ENCODE measurements at regions not wholly inside any gene's neighbourhood (a gene's known extent, or its start where the extent isn't known, plus 50 kb on each side); places are given as distances from the start of the nearest gene placed in this dataset.

DNA sequence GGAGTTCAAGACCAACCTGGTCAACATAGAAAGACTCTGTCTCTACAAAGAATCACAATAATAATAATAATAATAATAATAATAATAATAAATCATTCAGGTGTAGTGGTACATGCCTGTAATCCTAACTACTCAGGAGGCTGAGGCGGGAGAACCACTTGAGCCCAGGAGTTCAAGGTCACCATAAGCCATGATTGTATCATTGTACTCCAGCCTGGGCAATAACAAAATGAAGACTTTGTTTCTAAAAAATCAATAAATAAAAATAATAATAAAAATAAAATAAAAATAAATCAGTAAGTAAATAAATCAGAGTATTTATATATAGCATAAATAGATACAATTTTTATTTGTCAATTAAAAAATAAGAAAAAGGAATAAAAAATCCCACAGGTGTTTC lies 1636.4 kb downstream of the SLITRK1 start:
- DNase-seq (ENCODE audit: low read depth in 1 of 2, low spot score in 1 of 2) (no peak), FAIRE-seq (no peak), ATAC-seq (no peak)
- no peak overlapping the region for H3K27ac ChIP-seq
- POLR2A ChIA-PET: no interaction called here
- CTCF ChIA-PET: no interaction called here
- TF ChIP-seq, protein P1, sequence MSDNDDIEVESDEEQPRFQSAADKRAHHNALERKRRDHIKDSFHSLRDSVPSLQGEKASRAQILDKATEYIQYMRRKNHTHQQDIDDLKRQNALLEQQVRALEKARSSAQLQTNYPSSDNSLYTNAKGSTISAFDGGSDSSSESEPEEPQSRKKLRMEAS (IDR thresholded peaks at IDR 0.05): no peak
- TF ChIP-seq POLR2AphosphoS2 (conservative IDR thresholded peaks at IDR 0.05; ENCODE audit: low read length) (no peak), NPAS2 (CRISPR knock-in tag; IDR thresholded peaks at IDR 0.05; ENCODE audit: borderline replicate concordance) (no peak), ZSCAN20 (CRISPR knock-in tag; IDR thresholded peaks at IDR 0.05) (no peak), KDM1A (IDR thresholded peaks at IDR 0.05; ENCODE audit: low read depth) (no peak), HEYL (CRISPR knock-in tag; IDR thresholded peaks at IDR 0.05) (no peak), FOXS1 (CRISPR knock-in tag; IDR thresholded peaks at IDR 0.05) (no peak), MAFK (IDR thresholded peaks at IDR 0.05; ENCODE audit: partially characterized antibody) (no peak), SMC3 (IDR thresholded peaks at IDR 0.05) (no peak), EHF (CRISPR knock-in tag; IDR thresholded peaks at IDR 0.05) (no peak), GATA3 (IDR thresholded peaks at IDR 0.05; ENCODE audit: borderline replicate concordance) (no peak), HMGXB4 (CRISPR knock-in tag; IDR thresholded peaks at IDR 0.05; ENCODE audit: borderline replicate concordance) (no peak), RNF2 (IDR thresholded peaks at IDR 0.05; ENCODE audit: borderline replicate concordance, low read depth) (no peak), HOXA7 (CRISPR knock-in tag; IDR thresholded peaks at IDR 0.05) (no peak), REST (IDR thresholded peaks at IDR 0.05) (no peak)
- TF ChIP-seq, protein P2, sequence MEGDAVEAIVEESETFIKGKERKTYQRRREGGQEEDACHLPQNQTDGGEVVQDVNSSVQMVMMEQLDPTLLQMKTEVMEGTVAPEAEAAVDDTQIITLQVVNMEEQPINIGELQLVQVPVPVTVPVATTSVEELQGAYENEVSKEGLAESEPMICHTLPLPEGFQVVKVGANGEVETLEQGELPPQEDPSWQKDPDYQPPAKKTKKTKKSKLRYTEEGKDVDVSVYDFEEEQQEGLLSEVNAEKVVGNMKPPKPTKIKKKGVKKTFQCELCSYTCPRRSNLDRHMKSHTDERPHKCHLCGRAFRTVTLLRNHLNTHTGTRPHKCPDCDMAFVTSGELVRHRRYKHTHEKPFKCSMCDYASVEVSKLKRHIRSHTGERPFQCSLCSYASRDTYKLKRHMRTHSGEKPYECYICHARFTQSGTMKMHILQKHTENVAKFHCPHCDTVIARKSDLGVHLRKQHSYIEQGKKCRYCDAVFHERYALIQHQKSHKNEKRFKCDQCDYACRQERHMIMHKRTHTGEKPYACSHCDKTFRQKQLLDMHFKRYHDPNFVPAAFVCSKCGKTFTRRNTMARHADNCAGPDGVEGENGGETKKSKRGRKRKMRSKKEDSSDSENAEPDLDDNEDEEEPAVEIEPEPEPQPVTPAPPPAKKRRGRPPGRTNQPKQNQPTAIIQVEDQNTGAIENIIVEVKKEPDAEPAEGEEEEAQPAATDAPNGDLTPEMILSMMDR (IDR thresholded peaks at IDR 0.05): no peak
- TF ChIP-seq, protein P3, sequence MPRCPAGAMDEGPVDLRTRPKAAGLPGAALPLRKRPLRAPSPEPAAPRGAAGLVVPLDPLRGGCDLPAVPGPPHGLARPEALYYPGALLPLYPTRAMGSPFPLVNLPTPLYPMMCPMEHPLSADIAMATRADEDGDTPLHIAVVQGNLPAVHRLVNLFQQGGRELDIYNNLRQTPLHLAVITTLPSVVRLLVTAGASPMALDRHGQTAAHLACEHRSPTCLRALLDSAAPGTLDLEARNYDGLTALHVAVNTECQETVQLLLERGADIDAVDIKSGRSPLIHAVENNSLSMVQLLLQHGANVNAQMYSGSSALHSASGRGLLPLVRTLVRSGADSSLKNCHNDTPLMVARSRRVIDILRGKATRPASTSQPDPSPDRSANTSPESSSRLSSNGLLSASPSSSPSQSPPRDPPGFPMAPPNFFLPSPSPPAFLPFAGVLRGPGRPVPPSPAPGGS (IDR thresholded peaks at IDR 0.05): no peak
- 23% methylated on average over 1 of the region's 1 CpG for WGBS (ENCODE audit: missing lambda C conversion rate)
- H3K4me3 ChIP-seq: no peak overlapping the region
- no peak overlapping the region for H3K4me2 ChIP-seq
- no peaks in the 10 kb centered on the region for H3K4me1 ChIP-seq
- no peaks in the 10 kb centered on the region for H3K9me3 ChIP-seq

DNA sequence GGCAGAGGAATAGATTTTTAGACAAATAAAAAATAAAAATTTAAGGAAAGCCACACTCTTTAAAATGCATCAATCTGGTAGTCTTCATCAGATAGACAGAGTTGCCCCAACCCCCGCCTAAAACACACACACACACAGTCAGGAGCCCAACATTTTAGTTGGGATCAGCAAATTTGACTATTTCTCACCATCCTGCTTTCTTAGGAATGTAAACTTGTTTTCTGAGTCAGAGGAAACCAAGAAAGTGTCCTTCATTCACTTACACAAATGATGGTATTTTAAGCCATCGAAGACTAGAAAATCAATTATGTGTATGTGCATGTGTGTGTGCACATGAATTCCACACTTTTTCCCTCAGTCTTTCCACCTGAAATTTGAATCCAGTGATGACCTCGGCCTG lies 1657.5 kb downstream of the SLITRK1 start:
- ATAC-seq (no peak), FAIRE-seq (no peak), DNase-seq (ENCODE audit: low read depth in 1 of 2, low spot score in 1 of 2) (no peak)
- Histone ChIP-seq H3K4me2 (no peak overlapping the region), H3K4me1 (no peaks in the 10 kb centered on the region), H3K9me3 (no peaks in the 10 kb centered on the region; the same call in 2 of the 3 replicates), H3K4me3 (no peak overlapping the region), H3K27ac (no peak overlapping the region)
- CTCF ChIA-PET: no interaction called here
- no peak for TF ChIP-seq POLR2A (IDR thresholded peaks at IDR 0.05; ENCODE audit: low read length)
- WGBS (ENCODE audit: missing lambda C conversion rate): 22% methylated on average over 3 of the region's 3 CpGs
- POLR2A ChIA-PET: no interaction called here

All from A549 (cell line).